ENCODE measurements at regions not wholly inside any gene's neighbourhood (a gene's known extent, or its start where the extent isn't known, plus 50 kb on each side); places are given as distances from the start of the nearest gene placed in this dataset.
"Not testable (repeated sequence)": the region's sequence is repeated elsewhere in the genome, so short reads cannot be mapped to it uniquely, and the experiment has no call there.

DNA sequence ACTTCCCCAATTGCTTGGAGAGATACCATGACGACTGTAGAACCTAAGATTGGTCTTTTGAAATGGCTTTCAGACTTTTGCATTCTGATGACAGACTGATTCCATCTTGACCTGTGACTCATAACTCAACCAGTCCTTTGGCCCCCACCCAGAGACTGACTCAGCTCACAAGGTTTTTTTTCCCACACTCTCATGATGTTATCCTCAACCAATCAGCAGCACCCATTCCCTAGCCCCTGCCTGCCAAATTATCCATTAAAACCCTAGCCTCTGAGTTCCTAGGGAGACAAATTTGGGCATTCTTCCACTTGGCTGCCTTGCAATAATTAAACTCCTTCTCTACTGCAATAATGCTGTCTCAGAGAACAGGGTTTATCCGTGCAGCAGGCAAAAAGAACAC lies 1263.3 kb upstream of the CDH9 start:
- Histone ChIP-seq H3K4me1 (no peaks in the 10 kb centered on the region), H3K4me3 (no peak overlapping the region), H3K9me3 (no peaks in the 10 kb centered on the region), H3K27me3 (ENCODE audit: low read depth) (no peaks in the 10 kb centered on the region), H3K36me3 (no peaks in the 10 kb centered on the region), H3K27ac (no peak overlapping the region)
- no peak for ATAC-seq
- intact Hi-C loops (cut with DNase I): no loop called here
- TF ChIP-seq, protein P1, sequence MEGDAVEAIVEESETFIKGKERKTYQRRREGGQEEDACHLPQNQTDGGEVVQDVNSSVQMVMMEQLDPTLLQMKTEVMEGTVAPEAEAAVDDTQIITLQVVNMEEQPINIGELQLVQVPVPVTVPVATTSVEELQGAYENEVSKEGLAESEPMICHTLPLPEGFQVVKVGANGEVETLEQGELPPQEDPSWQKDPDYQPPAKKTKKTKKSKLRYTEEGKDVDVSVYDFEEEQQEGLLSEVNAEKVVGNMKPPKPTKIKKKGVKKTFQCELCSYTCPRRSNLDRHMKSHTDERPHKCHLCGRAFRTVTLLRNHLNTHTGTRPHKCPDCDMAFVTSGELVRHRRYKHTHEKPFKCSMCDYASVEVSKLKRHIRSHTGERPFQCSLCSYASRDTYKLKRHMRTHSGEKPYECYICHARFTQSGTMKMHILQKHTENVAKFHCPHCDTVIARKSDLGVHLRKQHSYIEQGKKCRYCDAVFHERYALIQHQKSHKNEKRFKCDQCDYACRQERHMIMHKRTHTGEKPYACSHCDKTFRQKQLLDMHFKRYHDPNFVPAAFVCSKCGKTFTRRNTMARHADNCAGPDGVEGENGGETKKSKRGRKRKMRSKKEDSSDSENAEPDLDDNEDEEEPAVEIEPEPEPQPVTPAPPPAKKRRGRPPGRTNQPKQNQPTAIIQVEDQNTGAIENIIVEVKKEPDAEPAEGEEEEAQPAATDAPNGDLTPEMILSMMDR (IDR thresholded peaks at IDR 0.05): no peak
- no peak for DNase-seq

DNA sequence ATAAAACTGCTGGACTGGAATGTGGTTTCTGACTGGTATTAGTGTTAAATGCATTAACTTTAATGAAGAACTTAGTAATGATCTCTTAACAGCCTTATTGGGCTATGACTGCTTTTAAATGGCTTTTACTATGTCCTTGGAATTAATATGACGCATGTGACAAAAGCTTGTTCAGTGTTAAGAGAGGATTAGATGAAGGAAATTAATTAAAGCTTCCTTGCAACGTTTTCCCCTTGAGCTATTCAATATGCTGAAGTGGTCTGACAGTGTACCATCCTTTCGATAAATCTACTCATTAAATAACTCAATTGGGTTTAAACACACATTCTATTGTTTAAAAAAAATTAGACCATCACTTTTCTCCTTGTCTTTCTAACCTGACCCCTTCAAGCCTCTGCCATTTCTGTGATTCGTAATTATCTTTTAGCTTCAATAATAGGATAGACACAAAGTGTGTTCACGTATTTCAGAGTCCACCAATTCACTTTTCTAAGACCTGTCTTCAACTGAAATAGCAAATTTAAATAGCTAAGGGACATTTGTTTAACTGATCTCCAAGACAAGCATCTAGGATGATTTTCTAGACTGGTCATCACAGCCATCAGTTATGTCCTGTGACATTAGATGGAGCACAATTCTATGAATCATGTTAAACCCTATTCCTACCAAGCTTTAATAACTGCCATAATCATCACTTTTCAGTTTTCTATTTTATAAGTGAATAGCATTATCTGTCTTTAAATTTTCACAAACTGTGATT lies 1258.0 kb upstream of the CDH9 start:
- Histone ChIP-seq H3K27ac (no peak overlapping the region), H3K4me3 (no peak overlapping the region), H3K27me3 (ENCODE audit: low read depth) (no peaks in the 10 kb centered on the region), H3K36me3 (no peaks in the 10 kb centered on the region), H3K9me3 (no peaks in the 10 kb centered on the region), H3K4me1 (no peaks in the 10 kb centered on the region)
- DNase-seq (no peak), ATAC-seq (no peak)
- TF ChIP-seq, protein P1 (IDR thresholded peaks at IDR 0.05): no peak
- intact Hi-C loops (cut with DNase I): no loop called here

DNA sequence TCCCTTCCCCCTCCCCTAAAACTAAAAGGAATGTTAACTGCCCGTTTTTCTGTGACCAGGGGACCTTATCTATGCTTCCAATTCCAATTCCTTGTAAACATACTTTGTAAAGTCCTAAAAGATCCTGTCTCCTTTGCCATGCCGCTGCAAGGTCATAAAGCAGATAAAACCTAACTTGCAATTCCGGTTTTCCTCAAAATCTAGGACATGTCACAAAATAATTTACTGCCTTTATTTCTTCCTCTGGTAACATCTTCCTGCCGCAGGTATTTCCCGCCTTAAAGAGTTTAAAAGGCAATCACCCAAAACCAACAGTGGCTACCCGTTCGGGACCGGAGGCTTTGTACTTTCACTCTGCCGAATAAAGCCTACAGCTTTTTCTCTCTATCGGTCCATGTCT lies 1248.6 kb upstream of the CDH9 start:
- H3K27me3 ChIP-seq (ENCODE audit: low read depth); DNase-seq; H3K4me3 ChIP-seq; intact Hi-C loops (cut with DNase I); ATAC-seq; H3K27ac ChIP-seq; H3K36me3 ChIP-seq; H3K9me3 ChIP-seq; H3K4me1 ChIP-seq: not testable (repeated sequence)

DNA sequence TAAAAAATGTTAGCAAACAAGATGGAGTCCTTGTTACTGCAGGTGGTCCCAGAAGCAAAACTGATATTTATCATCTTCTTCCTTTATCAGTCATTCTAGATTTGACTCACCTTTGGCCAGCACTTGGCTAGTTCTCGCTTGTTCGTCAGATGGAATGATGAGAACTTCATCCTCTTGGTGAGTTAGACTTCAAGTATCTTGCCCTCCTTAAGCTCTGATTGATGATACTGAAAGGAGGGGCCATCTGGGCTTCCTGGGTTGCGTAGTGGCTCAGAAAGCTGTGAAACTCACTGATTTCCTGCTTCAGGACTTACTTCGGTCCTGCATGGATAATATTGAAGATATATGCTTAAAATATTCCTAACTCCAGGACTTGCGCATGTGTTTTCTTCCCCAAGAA lies 1248.2 kb upstream of the CDH9 start:
- no peaks in the 10 kb centered on the region for H3K36me3 ChIP-seq
- TF ChIP-seq, protein P1 (IDR thresholded peaks at IDR 0.05): no peak
- intact Hi-C loops (cut with DNase I): no loop called here

DNA sequence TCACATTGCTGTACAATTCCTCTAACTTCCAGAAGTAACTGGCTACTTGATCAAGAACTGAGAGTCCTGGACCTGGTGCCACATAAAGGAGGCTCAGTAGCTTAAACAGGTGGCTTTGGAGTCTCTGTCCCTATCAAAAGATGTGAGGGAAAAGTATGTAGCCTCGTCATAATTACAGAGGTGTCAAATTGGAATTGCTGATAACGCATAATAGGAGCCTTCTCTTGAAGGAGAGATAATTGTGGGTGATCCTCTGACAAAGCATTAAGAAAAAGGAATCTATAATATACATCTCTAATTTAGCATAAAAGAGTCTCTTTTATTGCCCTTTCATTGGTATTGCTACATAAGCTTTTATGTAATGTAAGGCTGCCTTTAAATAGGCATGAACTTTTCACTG lies 1246.4 kb upstream of the CDH9 start:
- H3K27ac ChIP-seq: no peak overlapping the region
- H3K9me3 ChIP-seq: no peaks in the 10 kb centered on the region
- TF ChIP-seq, protein P1 (IDR thresholded peaks at IDR 0.05): no peak
- H3K27me3 ChIP-seq (ENCODE audit: low read depth): no peaks in the 10 kb centered on the region
- H3K4me3 ChIP-seq: no peak overlapping the region
- intact Hi-C loops (cut with DNase I): no loop called here
- no peaks in the 10 kb centered on the region for H3K4me1 ChIP-seq
- no peaks in the 10 kb centered on the region for H3K36me3 ChIP-seq
- DNase-seq: no peak
- ATAC-seq: no peak

More for the DNA sequence above, 1248.2 kb upstream of the CDH9 start:
- DNase-seq: no peak
- no peaks in the 10 kb centered on the region for H3K27me3 ChIP-seq (ENCODE audit: low read depth)
- ATAC-seq: no peak
- H3K4me3 ChIP-seq: no peak overlapping the region
- H3K4me1 ChIP-seq: no peaks in the 10 kb centered on the region
- no peak overlapping the region for H3K27ac ChIP-seq
- H3K9me3 ChIP-seq: no peaks in the 10 kb centered on the region

DNA sequence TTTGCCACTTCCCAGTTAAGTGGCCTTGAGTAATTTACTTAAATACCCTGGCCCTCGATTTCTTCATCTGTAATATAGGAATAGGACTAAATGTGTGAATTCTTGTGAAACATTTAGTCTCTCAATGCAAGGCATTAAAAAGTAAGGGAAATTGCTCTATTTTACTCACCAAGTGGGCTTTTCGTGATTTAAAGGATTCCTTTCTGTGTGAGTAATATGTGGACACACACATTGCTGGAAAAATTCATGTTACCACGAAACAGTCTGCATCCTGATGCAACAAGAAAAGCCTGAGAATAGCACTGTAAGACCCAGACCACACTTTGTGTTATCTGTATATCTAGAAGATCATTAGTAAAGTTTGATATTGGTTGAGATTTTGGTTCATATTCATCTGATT lies 1243.0 kb upstream of the CDH9 start:
- H3K27ac ChIP-seq: no peak overlapping the region
- ATAC-seq: no peak

More for the DNA sequence above, 1243.0 kb upstream of the CDH9 start:
- Histone ChIP-seq H3K4me3 (no peak overlapping the region), H3K36me3 (no peaks in the 10 kb centered on the region), H3K4me1 (no peaks in the 10 kb centered on the region), H3K27me3 (ENCODE audit: low read depth) (no peaks in the 10 kb centered on the region), H3K9me3 (no peaks in the 10 kb centered on the region)
- no peak for DNase-seq
- TF ChIP-seq, protein P1 (IDR thresholded peaks at IDR 0.05): no peak
- intact Hi-C loops (cut with DNase I): no loop called here
